GM10847 (cell line): ENCODE measurements at regions not wholly inside any gene's neighbourhood (a gene's known extent, or its start where the extent isn't known, plus 50 kb on each side); places are given as distances from the start of the nearest gene placed in this dataset.

Source experiments
- POLR2A ChIP-seq: IDR thresholded peaks from 2 replicates; pipeline ENCODE4 v1.6.1; 2011; ENCODE audit not compliant: insufficient read length; ENCODE audit errors: extremely low read depth

DNA sequence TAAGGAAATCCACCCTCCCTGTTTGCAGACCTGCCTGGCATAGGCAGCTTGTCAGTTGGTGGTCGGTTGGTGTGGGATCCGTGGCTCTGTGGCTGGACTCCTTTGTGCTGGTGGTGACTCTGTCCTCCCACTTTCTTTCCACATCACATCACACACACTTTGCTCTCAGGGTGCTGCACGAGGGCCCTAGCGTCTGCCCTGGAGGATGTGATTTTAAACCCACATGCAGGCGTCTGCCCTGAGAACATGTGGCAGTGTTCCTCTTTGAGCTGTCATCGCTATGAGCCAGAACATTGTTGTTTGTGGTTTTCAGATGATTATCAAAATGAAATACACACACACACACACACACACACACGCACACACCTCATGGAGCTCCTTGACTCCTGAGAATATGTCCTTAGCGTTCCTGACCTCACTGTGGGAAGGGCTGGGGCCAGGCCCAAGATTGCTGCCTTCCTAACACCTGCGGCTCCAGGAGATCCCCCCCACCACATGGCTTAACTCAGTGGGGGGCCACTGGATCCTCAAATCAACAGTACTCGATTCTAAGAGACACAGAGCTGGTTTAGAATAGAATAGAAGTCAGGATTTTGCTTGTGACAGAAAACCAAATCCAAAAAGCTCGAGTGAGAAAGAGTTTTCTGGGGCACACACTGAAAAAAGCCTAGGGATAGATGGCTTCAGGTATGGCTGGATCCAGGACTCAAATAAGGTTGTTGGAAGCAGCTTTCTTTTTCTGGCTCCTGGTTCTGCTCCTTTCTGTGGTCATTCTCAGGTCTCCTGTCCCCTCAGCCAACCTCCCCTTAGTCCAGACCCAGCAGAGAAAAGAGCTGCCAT, 54.8 kb downstream of the RTP5 start:
- no peak for TF ChIP-seq POLR2A

DNA sequence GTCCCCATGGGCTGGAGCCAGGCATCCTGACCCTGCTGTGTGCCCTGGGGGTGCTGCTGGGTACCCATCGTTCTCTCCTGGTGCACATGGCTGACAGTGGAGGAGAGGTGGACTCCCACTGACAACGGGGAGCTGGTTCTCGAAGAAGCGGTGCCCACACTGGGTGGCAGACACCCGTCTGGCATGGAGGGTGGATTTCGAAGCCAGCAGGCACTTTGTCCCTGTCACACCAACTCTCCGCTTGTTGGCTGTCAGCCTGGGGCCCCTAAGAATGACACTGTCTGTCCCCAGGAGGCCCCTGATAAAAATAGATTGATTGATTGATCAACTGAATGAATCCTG, 55.4 kb downstream of the RTP5 start:
- TF ChIP-seq POLR2A: no peak

DNA sequence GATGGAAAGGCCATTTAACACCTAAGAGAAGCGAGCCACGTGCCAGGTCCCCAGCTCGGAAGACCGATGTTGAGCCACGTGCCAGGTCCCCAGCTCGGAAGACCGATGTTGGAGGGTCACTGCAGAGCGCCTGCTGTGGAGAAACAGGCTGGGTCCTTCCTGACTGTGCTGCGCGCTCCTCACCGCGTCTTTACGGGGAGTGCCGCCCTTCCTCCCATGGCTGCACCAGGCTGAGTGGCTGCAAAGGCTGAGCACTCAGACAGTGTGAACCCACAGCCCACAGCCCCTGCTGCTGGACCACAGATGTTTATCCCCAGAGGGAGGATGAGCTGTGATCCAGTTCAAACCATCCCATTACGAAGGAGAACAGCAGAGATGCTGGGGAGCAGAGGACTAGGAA, 55.7 kb downstream of the RTP5 start:
- TF ChIP-seq POLR2A: no peak

DNA sequence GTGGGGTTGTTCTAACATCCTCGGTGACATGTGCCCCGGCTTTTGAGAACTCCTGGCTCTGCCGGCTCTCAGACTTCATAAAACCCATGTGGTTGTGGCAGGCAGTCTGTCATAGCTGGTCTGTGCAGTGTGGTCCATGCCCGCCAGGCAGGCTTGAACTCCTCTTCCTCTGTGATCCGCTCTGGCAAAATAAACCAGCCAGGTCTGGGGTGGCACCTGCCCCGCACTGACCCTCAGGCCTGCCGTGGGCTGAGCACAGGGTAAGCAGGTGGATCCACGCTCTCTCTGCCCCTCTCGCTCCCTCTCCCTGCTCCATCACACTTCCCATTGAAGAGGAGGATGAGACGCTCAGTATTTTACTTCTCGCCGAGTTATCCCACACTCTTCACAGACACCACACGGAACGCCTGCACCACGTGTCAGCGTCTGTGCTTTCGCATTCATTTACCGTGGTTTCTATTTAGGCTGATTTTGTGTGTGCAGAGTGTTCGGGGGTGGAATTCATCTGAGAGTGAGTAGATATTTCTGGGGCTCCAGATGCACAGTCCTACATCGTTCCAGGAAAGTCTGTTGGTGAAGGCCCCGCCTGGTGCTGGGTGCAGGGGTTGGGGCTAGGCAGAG, 56.4 kb downstream of the RTP5 start:
- no peak for TF ChIP-seq POLR2A

DNA sequence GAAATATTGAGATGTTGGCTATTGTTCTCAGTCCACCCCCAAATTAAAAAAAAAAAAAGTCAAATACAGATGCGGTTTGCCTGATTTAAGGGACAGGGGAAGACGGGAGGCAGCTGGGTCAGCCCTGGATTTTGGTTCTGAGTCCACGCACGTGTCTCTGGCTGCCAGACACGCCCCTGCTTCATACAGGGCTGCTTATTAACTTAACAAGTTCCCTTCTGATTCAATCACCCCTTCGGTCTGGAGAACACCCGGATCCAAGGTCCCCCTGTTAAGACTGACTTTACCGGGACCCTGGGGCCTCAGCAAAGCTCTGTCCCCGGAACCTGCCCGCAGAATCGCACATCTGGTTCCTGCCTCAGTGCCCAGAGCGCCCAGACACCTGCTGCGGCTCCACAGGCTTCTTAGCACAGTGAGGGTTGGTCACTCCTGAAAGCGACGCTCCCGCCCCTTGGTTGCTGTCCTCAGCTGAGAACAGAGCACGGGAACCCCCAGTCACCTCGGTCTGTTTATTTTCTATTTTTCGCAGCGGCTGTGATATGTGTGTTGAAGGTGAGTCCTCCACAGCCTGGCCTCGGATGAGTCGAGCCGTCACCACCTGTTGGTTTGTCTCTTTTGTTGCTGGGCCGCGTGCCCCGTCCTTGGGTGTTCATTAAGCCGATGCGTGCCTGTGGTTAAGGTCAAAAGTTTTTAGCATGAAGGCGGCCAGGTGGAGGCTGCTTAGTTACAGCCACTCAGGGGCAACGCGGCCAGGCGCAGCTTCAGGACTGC, 57.2 kb downstream of the RTP5 start:
- TF ChIP-seq POLR2A: no peak

DNA sequence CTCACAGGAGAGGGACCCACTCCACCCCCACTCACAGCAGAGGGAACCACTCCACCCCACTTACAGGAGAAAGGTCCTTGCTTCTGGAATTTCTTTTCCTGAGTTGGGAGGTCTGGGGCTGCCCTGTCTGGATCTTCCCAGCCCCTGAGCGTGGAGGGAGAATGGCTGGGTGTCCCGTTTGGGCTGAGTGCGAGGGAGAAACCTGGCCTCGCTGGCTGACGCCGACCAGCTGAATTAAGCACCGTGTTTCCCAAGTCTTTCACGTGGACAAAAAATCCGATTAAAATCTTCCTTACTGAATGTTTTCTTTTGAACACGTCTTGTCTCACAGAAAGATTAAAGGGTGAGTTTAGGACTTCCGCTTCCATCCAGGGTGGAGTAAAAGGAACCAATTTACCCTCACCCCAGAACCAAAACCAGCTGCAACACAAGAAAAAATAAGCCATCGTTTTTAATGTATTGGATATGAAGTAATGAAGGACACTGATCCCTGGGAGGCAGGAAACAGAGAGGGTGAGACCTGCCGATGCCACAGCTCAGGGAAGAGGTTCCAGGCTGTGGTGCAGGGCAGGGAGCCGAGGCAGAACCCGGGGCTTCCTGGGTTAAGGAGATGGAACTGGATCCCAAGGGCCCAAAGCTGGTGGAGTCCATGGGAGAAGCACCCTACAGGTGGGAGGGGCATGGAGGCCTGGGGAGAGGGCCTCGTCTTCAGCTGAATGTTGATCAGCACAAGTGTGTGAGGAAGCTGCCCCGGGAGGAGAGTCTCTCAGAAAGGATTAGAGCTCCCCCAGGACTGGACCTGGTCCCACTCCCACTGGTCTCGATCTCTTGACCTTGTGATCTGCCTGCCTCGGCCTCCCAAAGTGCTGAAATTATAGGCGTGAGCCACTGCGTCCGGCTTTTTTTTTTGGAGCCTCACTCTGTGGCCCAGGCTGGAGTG, 60.3 kb downstream of the RTP5 start:
- no peak for TF ChIP-seq POLR2A

DNA sequence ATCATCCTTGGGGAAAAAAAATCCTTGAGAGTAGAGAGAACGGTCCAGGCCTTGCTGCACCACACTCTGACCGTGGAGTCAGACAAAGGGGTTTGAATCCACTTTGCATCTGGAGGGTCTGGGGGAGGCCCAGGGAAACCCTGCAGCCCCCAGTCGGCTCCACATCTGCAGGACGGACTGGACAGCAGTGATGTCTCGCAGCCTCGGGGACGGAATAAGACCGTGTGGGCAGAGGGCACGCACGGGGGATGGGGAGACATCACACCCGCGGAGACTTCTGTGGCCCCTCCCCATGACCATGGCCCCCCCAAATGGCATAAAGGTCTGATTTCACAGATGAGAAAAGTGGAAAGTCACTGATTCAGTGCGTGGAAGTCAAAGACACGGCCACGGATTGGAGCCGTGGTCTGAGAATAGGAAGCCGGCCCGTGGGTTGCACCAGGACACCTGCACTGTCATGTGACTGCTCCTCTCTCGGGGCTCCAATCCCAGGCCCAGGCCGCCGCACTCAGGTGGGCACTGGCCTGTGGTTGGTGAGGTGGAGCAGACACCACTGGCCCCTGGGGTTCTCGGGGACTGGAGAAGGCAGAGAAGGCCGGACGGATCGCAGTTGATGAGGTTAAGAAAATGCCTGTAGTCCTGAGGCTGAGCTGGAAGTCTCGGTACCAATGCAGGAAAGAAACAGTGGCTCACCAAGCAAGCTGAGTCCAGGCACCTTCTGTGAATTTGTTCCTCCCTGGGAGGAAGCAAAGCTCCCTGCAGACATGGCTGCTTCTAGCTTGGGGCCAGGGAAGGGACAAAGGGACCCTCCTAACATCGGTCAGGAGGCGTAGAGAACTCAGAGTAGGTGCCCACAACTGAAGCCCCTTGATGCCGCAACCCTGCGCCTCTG, 61.8 kb downstream of the RTP5 start:
- no peak for TF ChIP-seq POLR2A

DNA sequence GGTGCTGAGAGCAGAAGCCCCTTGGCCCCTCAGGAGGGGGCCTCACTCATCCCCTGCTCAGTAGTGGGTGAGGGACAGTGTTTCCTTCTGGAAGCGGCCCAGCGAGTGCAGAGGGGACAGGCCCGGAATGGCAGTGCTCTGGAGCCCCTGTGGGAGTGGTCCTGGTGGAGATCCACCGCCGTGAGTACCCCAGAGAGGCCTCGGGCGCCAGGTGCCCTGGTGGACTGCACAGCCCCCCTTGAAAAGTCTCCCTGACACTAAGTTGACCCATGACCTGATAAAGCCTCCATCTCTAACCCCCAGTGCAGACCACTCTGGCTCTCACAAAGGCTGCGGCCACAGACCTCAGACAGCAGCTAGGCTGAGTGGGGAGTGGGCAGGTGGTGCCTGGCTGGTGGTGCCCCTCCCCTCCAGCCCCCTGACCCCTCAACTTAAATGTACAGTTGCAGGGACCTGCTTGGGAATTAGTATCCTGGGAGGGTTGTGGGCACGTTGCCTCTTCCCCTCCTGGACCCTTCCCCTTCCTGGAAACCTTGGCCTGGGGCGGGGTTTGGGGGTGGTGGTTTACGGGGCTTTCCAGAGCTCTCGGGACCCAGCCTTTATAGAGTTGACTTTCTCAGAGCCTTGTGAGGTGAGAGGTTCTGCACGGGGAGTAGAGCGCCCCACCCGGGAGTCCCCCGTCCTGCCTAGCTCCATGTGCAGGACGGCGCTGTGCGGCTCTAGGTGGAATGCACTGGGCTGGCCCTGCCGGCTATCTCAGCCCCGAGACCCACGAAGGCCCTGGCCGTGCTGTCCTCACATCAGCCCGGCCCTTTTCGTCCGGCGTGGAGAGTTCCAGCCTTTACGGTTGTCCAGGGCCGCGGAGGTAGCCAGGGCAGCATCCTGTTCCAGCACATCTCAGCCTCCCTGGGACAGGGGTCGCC, 62.7 kb downstream of the RTP5 start:
- TF ChIP-seq POLR2A: no peak

DNA sequence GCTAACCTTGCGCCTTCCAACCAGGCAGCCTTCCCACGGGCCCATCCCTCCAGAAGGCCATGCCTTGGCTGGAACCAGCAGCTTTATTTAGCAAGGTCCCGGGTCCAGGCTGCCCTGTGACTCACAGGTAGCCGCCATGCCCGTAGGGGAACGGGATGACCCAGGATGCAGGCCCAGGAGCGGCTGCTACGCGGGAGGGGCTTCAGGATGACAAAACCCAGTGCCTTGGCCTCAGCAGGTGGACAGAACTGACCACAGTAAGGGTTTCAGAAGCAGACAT, 63.3 kb downstream of the RTP5 start:
- no peak for TF ChIP-seq POLR2A

DNA sequence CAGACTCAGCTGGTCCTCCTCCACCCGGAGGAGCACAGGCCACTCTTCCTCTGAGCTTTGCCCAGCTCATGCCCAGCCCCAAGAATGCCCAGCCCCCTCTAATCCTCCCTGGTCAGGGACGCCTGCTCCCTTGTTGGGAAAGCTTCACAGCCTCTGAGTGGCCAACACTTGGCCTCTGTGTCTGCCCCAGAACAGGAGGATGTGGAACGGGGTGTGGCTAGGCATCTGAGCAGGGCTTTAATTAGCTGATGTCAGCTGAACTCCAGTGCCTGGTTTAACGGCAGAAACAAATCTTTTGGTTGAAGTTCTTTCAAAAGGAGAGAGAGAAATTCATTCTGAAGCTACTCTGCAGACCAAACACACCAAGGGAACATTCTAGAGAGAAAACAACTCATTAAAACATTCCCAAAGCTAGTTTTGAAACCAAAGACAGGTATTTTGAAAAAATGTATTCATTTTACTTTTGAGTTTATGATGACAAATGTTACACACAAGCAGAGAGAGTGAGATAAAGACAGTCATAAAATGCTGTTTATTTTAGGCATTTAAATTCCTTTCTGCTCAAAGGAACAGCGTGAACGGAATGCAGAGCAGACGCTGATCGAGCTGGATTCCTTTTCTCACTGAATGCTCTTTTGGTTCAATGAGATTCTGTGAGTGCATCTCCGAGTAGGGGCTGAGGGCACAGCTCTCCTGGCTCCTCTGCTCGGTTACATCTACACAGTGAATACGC, 63.8 kb downstream of the RTP5 start:
- TF ChIP-seq POLR2A: no peak

DNA sequence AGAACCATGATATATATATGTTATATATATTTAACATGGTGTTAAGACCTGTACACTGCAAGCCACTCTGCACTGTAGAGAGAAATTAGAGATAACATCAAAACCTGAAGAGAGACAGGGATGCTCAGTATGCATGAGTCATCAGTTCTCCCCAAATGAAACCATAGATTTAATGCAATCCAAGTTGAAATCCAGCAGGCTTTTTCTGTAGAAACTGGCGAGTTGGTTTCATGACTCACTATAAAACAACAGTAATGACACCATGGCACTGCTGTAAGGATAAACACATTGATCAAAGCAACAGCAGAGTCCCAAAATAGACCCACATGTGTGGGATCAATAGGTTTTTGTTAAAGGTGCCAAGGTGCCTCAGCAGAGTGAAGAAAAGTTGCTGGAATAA, 65.8 kb downstream of the RTP5 start:
- TF ChIP-seq POLR2A: no peak

DNA sequence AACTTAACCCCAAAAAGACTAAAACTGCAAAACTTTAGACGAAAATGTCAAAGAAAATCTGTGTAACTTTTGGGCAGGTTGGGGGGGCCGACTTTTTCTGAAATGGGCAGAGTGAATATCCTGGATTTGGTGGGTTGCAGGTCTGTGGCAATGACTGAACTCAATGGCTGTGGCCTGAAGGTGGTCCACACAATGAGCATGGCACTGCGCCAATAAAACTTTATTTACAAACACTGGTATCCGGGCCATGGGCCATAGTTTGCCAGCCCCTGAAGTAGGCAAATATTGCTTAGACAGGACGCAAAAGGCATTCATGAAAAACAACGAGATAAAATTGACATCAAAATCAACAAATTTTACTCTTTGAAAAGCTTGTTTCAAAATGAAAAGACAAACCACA, 66.2 kb downstream of the RTP5 start:
- TF ChIP-seq POLR2A: no peak
